CD4-positive, alpha-beta T cell treated with Interferon alpha-2 for 1 hour (primary cell): ENCODE measurements at regions not wholly inside any gene's neighbourhood (a gene's known extent, or its start where the extent isn't known, plus 50 kb on each side); places are given as distances from the start of the nearest gene placed in this dataset.

ENCODE experiments used
- DNase-seq, 2 donors: peaks; one replicate each; pipeline ENCODE4 v3.0.0-alpha.2; 2020 to 2022

DNA sequence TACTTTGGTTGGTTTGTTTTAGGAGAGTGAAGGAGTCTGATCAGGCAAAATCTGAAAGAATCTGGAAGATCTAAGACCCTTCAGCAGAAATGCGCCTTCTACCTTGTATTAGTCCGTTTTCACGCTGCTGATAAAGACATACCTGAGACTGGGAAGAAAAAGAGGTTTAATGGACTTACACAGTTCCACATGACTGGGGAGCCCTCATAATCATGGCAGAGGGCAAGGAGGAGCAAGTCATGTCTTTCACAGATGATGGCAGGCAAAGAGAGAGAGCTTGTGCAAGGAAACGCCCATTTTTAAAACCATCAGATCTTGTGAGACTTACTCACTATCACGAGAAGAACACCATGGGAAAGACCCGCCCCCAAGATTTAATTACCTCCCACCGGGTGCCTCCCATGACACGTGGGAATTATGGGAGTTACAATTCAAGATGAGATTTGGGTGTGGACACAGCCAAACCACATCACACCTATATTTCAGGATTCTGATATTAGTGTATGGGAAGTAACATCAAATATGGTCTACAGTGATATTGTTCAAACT is 99.3 kb downstream of the GLUL start:
- DNase-seq, result no peak

- no peak for DNase-seq
These were observed 99.9 kb downstream of the GLUL start for GRCh38 chr1:182291584-182292192.

DNA sequence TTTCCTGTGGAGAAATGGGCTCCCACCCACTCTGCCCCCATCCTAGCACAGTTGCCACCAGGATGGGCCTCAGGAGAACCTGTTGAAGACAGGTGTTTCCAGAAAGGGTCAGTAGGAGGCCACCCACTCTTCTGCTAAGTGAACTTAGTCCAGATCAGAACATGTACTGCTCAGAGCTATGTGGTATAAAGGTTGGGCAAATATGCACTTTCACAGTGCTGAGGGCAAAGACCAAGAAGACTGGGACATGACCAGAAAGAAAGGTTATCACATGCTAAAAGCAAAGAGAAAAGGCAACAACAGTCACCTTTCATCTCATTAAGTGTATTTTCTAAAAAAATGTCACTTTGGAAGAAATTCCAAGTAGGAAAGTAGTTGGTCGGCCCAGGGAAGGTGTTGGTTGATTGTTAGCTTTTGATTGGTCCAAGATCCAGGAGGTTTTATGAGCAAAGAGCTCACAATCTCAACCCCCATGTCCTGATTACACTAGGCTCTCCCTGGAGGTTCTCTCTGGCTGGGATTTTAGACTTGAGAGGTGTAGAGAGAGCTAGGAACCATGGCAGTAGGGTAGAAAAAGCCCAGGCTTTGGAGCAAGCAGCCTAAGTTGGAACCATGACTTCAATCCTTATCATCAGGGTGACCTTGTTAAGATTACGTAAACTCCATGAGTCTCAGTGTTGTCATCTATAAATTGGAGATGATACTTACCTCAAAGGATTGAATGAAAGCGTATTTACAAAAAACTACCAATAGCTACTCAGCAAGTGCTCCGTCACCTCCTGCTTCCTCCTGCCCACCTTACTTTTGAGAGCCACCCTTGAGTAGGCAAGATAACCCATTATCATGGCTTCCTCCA is 102.6 kb downstream of the GLUL start:
- DNase-seq, result no peak

DNA sequence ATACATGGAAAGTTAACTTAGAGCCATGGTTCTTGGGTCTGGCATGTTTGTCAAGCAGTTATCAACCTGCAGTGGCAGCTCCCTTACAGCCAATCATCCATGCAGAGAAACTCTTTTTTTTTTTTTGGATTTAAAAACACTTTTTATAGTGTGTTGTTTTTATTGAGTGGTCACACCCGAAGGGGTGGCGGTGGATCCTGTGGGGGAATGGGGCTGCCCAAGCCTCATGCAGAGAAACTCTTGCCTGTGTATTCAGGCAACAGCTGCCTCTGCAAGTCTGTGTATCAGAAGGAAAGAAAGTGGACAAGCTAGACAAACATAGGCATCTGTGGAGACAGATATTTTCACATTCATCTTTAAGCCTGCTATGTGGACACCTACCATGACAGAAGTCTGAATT is 104.8 kb downstream of the GLUL start:
- DNase-seq, result no peak

GRCh38 chr1:182283746-182284544 is 107.6 kb downstream of the GLUL start:
- DNase-seq, result no peak

DNA sequence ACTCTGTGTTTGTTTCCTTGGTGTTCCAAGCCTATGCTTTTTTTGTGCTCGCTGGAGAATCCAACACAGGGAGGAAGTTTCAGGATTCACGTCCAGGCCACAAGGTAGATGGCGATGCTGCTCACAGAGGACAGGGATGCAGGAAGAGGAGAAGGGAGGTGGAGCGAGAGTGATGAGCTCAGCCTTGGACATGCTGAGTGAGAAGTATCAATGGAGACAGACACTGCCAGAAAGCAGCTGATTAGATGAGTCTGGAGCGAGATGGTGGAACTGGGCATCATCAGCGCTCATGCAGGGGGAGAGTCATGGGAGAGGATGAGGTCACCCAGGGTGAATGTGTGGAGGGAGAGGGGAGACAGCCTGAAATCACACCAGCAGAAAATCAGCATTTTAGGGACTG is 110.0 kb downstream of the GLUL start:
- DNase-seq, result no peak

GRCh38 chr1:182280504-182280900 is 111.1 kb downstream of the GLUL start:
- no peak for DNase-seq

GRCh38 chr1:182279724-182280503 is 111.7 kb downstream of the GLUL start:
- DNase-seq, result no peak

DNA sequence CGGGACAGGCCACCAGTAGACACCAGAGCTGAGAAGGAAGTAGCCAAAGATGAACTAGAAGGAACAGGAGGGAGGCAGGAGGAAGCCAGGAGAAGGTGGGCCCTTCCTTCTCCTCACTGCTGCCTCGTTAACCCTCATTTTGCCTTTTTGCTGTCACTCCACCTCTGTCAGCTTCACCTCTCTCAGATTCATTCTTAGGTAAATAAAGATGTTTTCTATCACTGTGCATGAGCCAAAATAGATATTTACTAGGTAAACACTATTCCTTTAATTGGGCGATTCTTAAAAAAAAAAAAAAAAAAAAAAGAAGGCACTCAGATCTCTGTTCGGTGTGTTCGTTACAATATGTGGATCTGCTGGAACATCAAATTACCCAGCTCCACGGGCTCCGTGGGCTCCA is 112.3 kb downstream of the GLUL start:
- DNase-seq, result no peak

DNA sequence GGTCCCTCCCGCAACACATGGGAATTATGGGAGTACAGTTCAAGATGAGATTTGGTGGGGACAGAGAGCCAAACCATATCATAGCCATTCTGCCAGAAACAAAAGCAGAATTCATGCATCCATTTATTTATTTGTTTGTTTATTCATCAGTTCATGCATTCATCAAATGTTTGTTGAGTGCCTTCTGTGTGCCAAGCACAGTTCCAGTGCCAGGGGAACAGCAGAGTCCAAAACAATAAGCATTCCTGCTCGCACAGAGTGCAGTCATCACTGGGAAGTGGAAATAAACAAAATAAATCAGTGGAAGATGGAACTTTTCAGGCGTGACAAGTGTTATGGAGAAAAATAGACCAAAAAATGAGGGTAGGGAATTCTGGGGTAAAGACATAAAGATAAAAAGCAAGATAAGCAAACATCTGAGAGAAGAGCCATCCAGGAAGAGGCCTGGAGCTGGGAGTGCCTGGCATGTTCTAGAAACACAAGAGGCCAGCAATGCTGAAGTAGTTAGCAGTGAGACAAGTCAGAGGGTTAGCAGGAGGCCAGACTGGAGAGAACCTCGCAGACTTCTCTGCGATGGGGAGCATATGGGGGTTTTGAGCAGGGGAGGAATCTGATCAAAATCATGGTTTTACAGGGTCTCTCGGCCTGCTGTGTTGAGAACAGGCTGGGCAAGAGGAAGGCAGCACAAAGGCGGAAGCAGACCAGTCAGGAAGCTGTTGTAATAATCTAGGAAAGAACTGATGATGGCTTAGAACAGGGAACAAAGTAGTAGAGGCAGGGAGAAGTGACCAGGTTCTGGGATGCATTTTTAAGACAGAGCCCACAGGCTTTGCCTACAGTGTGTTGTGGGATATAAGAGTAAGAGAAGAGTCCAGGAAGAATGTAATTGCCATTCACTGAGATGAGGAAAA is 113.2 kb downstream of the GLUL start:
- no peak for DNase-seq

DNA sequence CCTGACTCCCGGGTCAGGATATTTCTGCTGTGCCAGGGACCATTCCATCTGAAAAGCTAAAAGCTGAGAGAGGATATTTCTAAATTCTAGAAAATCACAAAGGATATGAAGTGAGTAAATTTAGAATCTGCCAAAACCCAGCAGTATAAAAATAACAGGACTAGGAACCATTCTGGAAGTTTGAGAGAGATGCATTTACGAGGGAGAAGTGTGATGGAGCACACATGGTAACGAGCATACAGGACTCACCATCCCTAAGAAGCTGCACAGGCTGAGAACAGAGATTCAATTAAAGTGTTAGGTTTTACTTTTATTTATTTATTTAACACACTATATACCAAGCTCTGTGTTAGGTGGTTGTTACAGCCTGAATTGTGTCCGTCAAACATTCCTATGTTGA is 116.3 kb downstream of the GLUL start:
- no peak for DNase-seq

GRCh38 chr1:182274618-182275017 is 117.0 kb downstream of the GLUL start:
- DNase-seq, result no peak

GRCh38 chr1:182270731-182271130 is 120.9 kb downstream of the GLUL start:
- DNase-seq, result no peak

GRCh38 chr1:182269097-182269496 is 122.5 kb downstream of the GLUL start:
- DNase-seq, result no peak

- DNase-seq, result no peak
These were observed 122.9 kb downstream of the GLUL start for GRCh38 chr1:182268669-182269068.

DNA sequence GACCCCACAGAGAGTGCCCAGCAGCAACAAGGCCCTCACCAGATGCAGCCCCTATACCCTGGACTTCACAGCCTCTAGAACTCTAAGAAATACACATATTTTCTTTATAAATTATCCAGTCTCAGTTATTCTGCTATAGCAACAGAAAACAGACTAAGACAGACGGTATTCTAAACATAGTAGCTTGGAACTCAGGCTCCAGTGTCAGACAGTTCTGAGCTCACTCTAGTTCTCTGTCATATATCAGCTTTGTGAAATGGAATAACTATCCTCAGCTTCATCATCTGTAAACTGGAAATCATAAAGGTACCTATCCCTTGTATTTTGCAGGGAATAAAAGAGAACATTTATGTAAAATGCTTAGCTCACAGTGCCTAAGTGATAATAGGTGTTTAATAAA is 127.4 kb downstream of the GLUL start:
- DNase-seq, result no peak

DNA sequence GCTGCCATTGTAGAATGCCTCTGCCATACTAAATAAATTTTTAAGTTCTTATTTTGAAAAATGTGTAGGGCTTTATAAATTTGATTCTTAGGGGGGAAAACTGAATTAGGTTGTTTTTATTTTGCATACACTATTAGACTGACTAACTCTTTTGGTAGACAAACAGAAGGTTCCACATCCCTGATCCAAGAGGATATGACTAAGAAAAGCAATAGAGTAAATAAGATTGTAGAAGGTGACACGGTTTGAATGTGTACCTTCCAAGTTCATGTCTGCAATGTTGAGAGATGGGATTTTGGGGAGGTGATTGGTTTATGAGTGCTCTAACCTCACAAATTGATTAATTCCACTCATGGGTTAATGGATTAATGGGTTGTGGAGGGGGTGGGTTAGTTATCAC is 127.9 kb downstream of the GLUL start:
- no peak for DNase-seq

GRCh38 chr1:182262425-182262824 is 129.2 kb downstream of the GLUL start:
- no peak for DNase-seq

- DNase-seq, result no peak
These were observed 129.9 kb downstream of the GLUL start for GRCh38 chr1:182261655-182262054.

DNA sequence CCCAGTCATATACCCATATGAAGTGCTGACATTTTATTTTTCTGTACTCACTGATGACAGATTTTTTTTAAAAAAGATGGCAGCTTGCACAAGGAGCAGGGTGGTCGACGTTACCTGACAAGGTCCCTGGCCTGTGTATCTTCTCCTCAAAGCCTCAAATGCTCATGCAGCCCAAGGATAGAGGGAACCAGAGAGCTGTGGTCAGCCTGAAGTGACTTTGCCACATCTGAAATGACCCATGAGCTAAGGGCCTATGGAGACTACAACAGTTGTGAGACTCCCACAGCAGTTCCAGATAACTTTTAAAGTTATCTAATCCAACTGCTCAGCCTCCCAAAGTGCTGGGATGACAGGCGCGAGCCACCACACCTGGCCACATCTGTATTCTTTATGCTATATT is 131.1 kb downstream of the GLUL start:
- DNase-seq, result no peak

GRCh38 chr1:182259968-182260367 is 131.6 kb downstream of the GLUL start:
- DNase-seq, result no peak
